ENCODE measurements at regions not wholly inside any gene's neighbourhood (a gene's known extent, or its start where the extent isn't known, plus 50 kb on each side); places are given as distances from the start of the nearest gene placed in this dataset.

DNA sequence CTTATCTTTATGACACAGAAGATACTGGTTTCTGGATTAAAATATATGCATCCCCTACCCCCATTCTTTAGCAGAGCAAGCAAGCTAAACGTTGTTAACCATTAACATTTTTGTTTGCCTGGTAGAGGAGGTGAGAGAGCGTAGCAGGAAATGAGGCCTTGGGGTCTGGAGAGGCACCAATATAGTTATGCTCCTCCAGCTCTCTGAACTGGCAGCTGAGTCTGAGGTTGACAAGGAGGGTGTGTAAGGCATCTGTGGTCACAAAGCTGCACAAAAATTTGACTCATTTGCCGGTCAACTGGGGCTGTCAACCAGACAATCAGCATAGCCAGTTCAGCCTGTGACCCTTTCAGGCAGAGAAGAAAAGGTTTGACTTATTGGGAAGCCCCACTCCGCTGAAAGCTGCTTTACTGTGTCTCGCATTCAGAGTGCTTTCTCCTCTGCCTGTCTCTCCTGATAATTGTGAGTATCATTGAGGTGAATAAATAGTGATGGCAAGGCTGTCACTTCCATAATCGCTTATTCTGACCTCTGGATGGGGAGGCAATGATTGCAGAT, 647.5 kb upstream of the SETBP1 start:
- DNase-seq, result no peak

DNA sequence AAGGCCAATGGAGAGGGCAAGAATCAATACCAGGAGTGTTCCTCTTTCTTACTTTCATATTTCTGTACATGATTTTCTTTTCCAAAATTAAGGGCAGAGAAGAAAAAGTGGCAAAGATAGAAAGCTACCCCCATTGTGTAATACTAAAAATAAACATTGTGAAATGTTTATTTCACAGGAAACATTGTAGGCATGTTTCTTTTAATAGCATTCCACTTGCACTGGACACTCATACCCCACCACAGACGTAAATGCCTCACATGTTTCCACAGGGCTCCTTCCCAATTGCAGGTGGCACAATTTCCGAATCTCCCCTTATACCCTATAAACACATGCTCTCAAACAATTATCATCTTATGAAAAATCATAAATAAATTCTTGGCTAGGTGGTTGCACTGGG, 645.1 kb upstream of the SETBP1 start:
- in situ Hi-C loops (cut with HindIII; ENCODE audit: low pct_ligation_motif_present, low sequenced_read_pairs), result no loop called here
- Histone ChIP-seq H3K27me3 (replicated peaks) (no peaks in the 10 kb centered on the region), H3K27ac (no peak overlapping the region), H3K36me3 (replicated peaks) (no peaks in the 10 kb centered on the region), H3K4me3 (ENCODE audit: low read depth, low read length) (no peak overlapping the region)
- no peak for DNase-seq
- TF ChIP-seq, protein P1, sequence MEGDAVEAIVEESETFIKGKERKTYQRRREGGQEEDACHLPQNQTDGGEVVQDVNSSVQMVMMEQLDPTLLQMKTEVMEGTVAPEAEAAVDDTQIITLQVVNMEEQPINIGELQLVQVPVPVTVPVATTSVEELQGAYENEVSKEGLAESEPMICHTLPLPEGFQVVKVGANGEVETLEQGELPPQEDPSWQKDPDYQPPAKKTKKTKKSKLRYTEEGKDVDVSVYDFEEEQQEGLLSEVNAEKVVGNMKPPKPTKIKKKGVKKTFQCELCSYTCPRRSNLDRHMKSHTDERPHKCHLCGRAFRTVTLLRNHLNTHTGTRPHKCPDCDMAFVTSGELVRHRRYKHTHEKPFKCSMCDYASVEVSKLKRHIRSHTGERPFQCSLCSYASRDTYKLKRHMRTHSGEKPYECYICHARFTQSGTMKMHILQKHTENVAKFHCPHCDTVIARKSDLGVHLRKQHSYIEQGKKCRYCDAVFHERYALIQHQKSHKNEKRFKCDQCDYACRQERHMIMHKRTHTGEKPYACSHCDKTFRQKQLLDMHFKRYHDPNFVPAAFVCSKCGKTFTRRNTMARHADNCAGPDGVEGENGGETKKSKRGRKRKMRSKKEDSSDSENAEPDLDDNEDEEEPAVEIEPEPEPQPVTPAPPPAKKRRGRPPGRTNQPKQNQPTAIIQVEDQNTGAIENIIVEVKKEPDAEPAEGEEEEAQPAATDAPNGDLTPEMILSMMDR (IDR thresholded peaks at IDR 0.05; ENCODE audit: low read depth, low read length, missing control alignments), result no peak

More for the DNA sequence above, 647.5 kb upstream of the SETBP1 start:
- in situ Hi-C loops (cut with HindIII; ENCODE audit: low pct_ligation_motif_present, low sequenced_read_pairs), result no loop called here
- Histone ChIP-seq H3K27me3 (replicated peaks) (no peaks in the 10 kb centered on the region), H3K4me3 (ENCODE audit: low read depth, low read length) (no peak overlapping the region), H3K27ac (no peak overlapping the region), H3K36me3 (replicated peaks) (no peaks in the 10 kb centered on the region)
- TF ChIP-seq, protein P1 (IDR thresholded peaks at IDR 0.05; ENCODE audit: low read depth, low read length, missing control alignments), result no peak

DNA sequence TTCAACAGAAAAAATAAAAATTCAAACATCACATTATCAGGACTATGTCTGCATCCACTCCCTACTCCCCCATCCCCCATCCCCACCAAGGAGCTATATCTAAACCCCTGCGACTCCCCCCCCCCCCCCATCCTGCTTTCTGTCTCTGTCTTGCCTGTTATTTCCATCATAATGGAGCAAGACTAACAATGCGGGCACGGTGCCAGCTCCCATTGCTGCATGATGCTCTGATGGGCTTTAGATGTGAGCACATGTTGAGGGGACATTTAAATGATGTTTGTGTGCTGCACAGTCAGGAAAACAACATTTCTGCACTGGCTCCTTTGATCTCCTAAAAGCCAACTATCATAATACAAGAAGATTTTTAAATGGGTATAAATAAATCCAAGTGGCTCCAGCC, 644.2 kb upstream of the SETBP1 start:
- Histone ChIP-seq H3K27ac (no peak overlapping the region), H3K27me3 (replicated peaks) (no peaks in the 10 kb centered on the region), H3K4me3 (ENCODE audit: low read depth, low read length) (no peak overlapping the region), H3K36me3 (replicated peaks) (no peaks in the 10 kb centered on the region)
- no peak for DNase-seq
- in situ Hi-C loops (cut with HindIII; ENCODE audit: low pct_ligation_motif_present, low sequenced_read_pairs), result no loop called here
- TF ChIP-seq, protein P1 (IDR thresholded peaks at IDR 0.05; ENCODE audit: low read depth, low read length, missing control alignments), result no peak

DNA sequence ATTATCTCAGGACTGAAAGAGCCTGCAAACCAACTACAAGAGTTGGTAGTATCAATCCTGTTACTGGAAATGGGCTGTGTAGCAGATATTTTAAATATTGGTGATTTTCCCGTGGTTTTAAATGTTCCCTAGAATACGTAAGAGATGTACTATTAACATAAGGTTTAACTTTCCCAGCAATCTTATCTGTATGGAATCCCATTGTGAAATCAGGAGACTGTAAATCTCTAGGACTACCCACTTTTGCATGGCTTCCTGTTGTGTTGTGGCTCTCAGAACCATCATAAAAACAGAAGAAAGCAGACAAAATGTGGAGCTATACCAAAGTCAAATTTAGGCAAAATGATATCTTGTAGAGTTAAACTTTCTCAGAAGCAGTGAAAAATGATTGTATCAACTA, 641.5 kb upstream of the SETBP1 start:
- Histone ChIP-seq H3K4me3 (ENCODE audit: low read depth, low read length) (no peak overlapping the region), H3K27me3 (replicated peaks) (no peaks in the 10 kb centered on the region), H3K36me3 (replicated peaks) (no peaks in the 10 kb centered on the region), H3K27ac (no peak overlapping the region)
- in situ Hi-C loops (cut with HindIII; ENCODE audit: low pct_ligation_motif_present, low sequenced_read_pairs), result no loop called here
- TF ChIP-seq, protein P1 (IDR thresholded peaks at IDR 0.05; ENCODE audit: low read depth, low read length, missing control alignments), result no peak
- no peak for DNase-seq

DNA sequence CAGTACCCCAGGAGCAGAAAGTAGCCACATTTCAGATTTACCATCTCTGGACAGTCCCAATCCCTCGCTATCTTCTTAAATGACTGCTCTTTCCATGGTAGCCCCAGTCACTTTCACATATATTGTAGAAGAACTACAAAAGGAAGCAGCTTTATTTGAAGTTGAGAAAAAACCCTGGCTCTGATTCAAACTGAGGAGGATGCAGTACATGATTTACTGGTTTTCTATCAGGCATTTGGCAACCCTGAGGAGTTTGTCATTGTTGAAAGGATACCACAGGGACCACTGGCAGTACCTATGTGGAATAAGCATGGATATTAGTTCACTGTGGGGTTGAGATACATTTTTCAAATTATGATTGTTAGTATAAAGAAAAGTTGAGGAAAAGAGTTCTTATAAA, 640.9 kb upstream of the SETBP1 start:
- H3K27me3 ChIP-seq (replicated peaks), result no peaks in the 10 kb centered on the region
- H3K36me3 ChIP-seq (replicated peaks), result no peaks in the 10 kb centered on the region
- TF ChIP-seq, protein P1 (IDR thresholded peaks at IDR 0.05; ENCODE audit: low read depth, low read length, missing control alignments), result no peak

DNA sequence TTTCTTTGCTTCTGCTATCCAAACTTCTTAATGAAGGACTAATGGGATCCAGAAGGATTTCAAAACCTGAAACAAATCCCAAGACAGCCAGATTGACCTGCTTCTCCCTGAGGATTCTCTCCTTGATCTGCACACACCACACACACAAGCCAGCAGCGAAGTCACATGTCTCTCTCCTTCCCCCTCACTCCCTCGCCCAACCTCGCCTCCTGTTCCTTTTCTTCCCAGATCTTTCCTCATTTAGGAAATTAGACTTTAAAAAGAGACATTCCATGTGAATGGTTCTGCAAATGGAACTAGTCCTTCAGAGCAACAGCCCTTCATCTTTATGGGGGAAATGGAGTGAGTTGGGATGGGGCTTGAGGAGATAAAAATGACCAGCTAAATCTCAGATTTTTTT, 639.1 kb upstream of the SETBP1 start:
- DNase-seq, result no peak
- no peaks in the 10 kb centered on the region for H3K27me3 ChIP-seq (replicated peaks)
- TF ChIP-seq, protein P1 (IDR thresholded peaks at IDR 0.05; ENCODE audit: low read depth, low read length, missing control alignments), result no peak
- no peak overlapping the region for H3K4me3 ChIP-seq (ENCODE audit: low read depth, low read length)
- no peak overlapping the region for H3K27ac ChIP-seq
- in situ Hi-C loops (cut with HindIII; ENCODE audit: low pct_ligation_motif_present, low sequenced_read_pairs), result no loop called here
- H3K36me3 ChIP-seq (replicated peaks), result no peaks in the 10 kb centered on the region

More for the DNA sequence above, 640.9 kb upstream of the SETBP1 start:
- DNase-seq, result no peak
- Histone ChIP-seq H3K4me3 (ENCODE audit: low read depth, low read length) (no peak overlapping the region), H3K27ac (no peak overlapping the region)
- in situ Hi-C loops (cut with HindIII; ENCODE audit: low pct_ligation_motif_present, low sequenced_read_pairs), result no loop called here

Data from brain microvascular endothelial cell (primary cell).